IPS-18a (cell line): ENCODE measurements at regions not wholly inside any gene's neighbourhood (a gene's known extent, or its start where the extent isn't known, plus 50 kb on each side); places are given as distances from the start of the nearest gene placed in this dataset.

Experiments
- H3K27ac ChIP-seq: one replicate; pipeline ENCODE4 v1.5.1; 2013; ENCODE audit warnings: low read length
- H3K27me3 ChIP-seq: one replicate; pipeline ENCODE4 v1.6.1; 2013; ENCODE audit warnings: mild to moderate bottlenecking, low read length; ENCODE audit not compliant: control insufficient read depth, insufficient read depth
- H3K36me3 ChIP-seq: one replicate; pipeline ENCODE4 v1.6.1; 2013; ENCODE audit warnings: low read depth, low read length; ENCODE audit not compliant: control insufficient read depth
- H3K4me1 ChIP-seq: one replicate; pipeline ENCODE4 v1.6.1; 2013; ENCODE audit warnings: low read depth, low read length; ENCODE audit not compliant: control insufficient read depth
- H3K4me3 ChIP-seq: one replicate; pipeline ENCODE4 v1.5.1; 2013; ENCODE audit warnings: low read length
- H3K9ac ChIP-seq: one replicate; pipeline ENCODE4 v1.6.1; 2013; ENCODE audit warnings: mild to moderate bottlenecking, low read length, moderate library complexity
- H3K9me3 ChIP-seq: one replicate; pipeline ENCODE4 v1.6.1; 2013; ENCODE audit warnings: low read depth, low read length; ENCODE audit not compliant: control insufficient read depth

DNA sequence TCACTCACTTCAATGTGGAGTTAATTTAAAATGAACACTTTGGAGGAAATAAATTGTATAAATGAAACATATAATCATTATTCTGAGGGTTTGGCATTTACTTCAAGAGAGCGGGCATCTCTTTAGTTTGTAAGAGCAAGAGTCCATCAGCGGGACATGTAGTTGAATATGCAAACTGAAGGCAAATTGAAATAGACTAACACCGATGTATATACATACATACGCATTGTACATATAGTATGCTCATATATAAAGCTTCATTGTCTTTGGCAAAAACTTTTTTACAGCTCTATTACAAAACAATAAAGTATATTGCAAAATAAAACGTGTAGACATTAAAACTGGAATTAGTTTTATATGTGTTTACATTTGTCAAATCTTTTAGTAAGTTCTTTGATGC lies 328.9 kb downstream of the LTN1 start:
- Histone ChIP-seq H3K9me3 (no peaks in the 10 kb centered on the region), H3K4me1 (no peaks in the 10 kb centered on the region), H3K27ac (no peak overlapping the region), H3K36me3 (no peaks in the 10 kb centered on the region), H3K9ac (no peak overlapping the region), H3K4me3 (no peak overlapping the region), H3K27me3 (no peaks in the 10 kb centered on the region)

DNA sequence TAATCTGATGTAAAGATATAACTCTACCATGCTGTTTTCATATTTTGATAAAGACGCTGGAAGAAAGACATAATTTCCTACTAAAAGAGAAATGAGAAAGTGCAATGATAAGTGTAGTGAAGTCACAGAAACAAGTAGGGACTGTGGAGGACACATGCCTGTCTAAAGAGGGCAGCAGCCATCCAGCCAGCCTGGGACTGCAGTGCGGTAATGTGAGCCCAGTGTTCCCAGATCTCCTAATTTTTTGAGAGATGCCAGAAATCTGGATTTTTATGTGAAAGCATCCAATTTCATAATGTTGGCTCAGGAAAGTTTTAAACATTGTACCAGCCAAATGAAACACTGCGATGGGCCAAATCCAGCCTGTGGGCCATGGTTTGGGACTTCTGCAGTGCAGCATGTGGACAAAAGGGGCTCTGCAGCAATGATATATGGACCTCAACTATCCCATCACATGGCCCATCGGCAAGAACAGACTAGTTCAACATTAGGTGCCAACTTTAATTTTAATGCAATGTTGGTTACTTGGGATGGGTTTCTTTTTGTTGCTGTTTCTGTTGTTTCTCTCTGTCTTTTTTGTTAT lies 329.5 kb downstream of the LTN1 start:
- Histone ChIP-seq H3K27me3 (no peaks in the 10 kb centered on the region), H3K27ac (no peak overlapping the region), H3K9ac (no peak overlapping the region), H3K9me3 (no peaks in the 10 kb centered on the region), H3K4me1 (no peaks in the 10 kb centered on the region), H3K4me3 (no peak overlapping the region), H3K36me3 (no peaks in the 10 kb centered on the region)

DNA sequence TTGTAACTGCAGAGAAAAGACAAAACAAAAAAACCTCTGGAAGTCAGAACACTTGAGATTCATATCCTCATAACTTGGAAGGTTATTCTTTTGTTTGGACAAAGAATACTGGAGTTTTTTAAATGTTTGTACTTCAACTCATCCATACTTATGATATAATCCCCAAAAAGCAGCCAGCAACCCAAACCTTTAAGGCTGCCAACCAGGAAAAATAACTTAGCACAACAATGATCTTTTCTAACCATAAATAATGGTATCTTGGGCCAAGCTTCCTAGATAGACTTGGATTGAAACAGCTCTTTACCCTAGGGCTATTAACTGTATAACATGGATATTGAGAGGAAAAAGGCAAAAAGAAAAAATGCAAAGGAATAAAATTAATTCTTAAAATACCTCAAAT lies 335.1 kb downstream of the LTN1 start:
- no peak overlapping the region for H3K9ac ChIP-seq
- no peak overlapping the region for H3K4me3 ChIP-seq
- no peaks in the 10 kb centered on the region for H3K4me1 ChIP-seq
- no peaks in the 10 kb centered on the region for H3K27me3 ChIP-seq
- H3K36me3 ChIP-seq = no peaks in the 10 kb centered on the region
- no peak overlapping the region for H3K27ac ChIP-seq
- no peaks in the 10 kb centered on the region for H3K9me3 ChIP-seq

GRCh38 chr21:28655471-28655870 lies 337.2 kb downstream of the LTN1 start:
- Histone ChIP-seq H3K27me3 (no peaks in the 10 kb centered on the region), H3K36me3 (no peaks in the 10 kb centered on the region), H3K4me1 (no peaks in the 10 kb centered on the region), H3K27ac (no peak overlapping the region), H3K9me3 (no peaks in the 10 kb centered on the region), H3K4me3 (no peak overlapping the region), H3K9ac (no peak overlapping the region)

DNA sequence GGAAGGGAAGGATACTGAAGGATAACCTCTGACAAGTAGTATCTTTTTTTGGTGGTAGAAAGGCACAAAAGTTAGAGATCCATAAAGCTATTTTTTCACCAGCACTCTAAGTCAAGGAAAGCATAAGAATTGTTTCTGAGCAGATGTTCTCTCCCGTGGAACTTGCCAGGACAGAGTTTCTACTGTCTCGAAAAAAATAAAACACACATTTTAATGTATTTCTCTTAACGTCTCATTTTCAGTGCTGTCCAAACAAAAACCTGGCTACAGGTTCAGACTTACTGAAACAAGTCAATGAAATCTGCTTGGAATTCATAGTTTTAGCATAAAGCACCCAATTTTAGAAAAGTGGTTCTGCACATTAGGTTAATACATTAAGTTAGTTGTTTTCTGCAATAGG lies 338.3 kb downstream of the LTN1 start:
- Histone ChIP-seq H3K27me3 (no peaks in the 10 kb centered on the region), H3K36me3 (no peaks in the 10 kb centered on the region), H3K4me3 (no peak overlapping the region), H3K9ac (no peak overlapping the region), H3K9me3 (no peaks in the 10 kb centered on the region), H3K27ac (no peak overlapping the region), H3K4me1 (no peaks in the 10 kb centered on the region)

DNA sequence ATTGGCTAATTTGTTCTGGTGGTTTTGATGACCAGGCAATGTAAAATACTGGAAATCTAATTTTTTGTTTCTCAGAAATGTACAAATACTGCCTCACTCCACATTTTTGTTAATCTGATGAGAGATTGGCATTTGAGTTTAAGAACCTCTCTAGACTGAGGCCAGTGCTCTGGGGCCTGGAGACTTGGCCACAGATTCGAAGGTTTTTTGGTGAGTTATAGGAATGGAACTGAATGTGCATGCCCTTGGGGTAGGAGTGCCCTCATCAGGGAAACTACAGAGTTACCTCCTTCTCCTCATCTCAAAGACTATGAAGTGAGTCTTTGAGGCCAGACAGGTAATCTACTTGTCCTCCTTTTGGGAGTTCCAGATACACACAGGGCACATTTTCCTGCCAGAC lies 347.9 kb downstream of the LTN1 start:
- H3K27ac ChIP-seq = no peak overlapping the region
- no peaks in the 10 kb centered on the region for H3K4me1 ChIP-seq
- no peaks in the 10 kb centered on the region for H3K27me3 ChIP-seq
- no peak overlapping the region for H3K9ac ChIP-seq
- no peak overlapping the region for H3K4me3 ChIP-seq
- no peaks in the 10 kb centered on the region for H3K36me3 ChIP-seq
- H3K9me3 ChIP-seq = no peaks in the 10 kb centered on the region

DNA sequence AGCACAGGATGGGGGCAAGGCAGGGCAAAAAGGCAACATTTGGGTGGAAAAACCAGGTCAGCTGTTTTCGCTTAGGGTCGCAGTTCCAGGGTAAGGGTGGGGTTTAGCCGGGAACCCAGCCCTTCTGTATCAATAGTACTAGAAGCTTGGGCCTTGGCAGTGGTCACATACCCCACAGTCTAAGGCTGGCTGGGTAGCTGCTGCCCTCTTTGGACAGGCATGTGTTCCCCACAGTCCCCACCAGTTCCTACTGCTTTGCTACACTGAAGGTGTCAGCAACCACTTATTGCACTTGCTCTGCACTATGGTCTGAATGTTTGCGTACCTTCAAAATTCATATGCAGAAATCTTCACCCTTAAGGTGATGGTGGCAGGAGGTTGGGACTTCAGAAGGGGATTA lies 349.8 kb downstream of the LTN1 start:
- no peak overlapping the region for H3K4me3 ChIP-seq
- H3K9ac ChIP-seq = no peak overlapping the region
- no peaks in the 10 kb centered on the region for H3K36me3 ChIP-seq
- no peaks in the 10 kb centered on the region for H3K4me1 ChIP-seq
- no peaks in the 10 kb centered on the region for H3K27me3 ChIP-seq
- H3K9me3 ChIP-seq = no peaks in the 10 kb centered on the region
- no peak overlapping the region for H3K27ac ChIP-seq

GRCh38 chr21:28641731-28642130 lies 350.9 kb downstream of the LTN1 start:
- no peaks in the 10 kb centered on the region for H3K4me1 ChIP-seq
- no peak overlapping the region for H3K9ac ChIP-seq
- H3K27me3 ChIP-seq = no peaks in the 10 kb centered on the region
- H3K27ac ChIP-seq = no peak overlapping the region
- H3K36me3 ChIP-seq = no peaks in the 10 kb centered on the region
- no peaks in the 10 kb centered on the region for H3K9me3 ChIP-seq
- H3K4me3 ChIP-seq = no peak overlapping the region

DNA sequence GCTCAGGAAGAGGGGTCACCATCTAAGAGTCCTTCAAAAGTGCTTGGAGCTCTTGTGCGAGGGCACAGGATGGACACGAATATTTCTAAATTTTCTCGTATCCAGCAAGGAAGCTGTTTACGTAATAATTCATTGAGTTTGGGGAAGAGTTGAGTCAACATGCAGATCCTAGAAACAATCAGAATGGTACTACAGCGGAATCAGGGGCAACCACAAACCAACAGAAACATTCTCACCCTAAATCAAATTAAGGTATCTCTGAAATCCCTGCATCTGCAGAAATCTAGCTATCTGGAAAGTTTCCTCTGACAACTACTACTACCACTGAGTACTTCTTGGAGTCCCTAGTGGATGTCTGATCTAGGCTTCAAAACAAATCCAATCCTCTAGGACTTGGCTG lies 352.4 kb downstream of the LTN1 start:
- no peak overlapping the region for H3K9ac ChIP-seq
- no peak overlapping the region for H3K27ac ChIP-seq
- no peaks in the 10 kb centered on the region for H3K27me3 ChIP-seq
- H3K4me3 ChIP-seq = no peak overlapping the region
- H3K9me3 ChIP-seq = no peaks in the 10 kb centered on the region
- no peaks in the 10 kb centered on the region for H3K36me3 ChIP-seq
- H3K4me1 ChIP-seq = no peaks in the 10 kb centered on the region

DNA sequence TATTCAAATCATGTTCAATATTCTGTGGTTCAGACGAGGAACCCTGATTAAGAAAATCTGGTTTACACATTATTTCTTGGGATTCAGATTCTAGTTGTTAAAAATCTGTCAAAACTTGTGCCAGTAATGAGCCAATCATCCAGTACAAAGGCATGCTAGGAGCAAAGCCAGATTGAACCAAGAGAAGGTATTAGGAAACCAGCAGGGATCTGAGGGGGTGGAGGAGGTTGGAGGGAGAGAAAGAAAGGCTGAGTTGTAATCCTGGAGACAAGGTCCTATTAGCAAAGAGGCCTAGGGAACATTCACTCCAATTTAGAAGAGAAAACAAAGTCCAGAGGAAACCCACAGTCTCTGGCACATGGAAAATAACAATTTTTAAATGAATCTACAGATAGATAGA lies 352.9 kb downstream of the LTN1 start:
- no peaks in the 10 kb centered on the region for H3K27me3 ChIP-seq
- H3K4me1 ChIP-seq = no peaks in the 10 kb centered on the region
- no peak overlapping the region for H3K4me3 ChIP-seq
- no peak overlapping the region for H3K9ac ChIP-seq
- no peak overlapping the region for H3K27ac ChIP-seq
- no peaks in the 10 kb centered on the region for H3K9me3 ChIP-seq
- no peaks in the 10 kb centered on the region for H3K36me3 ChIP-seq

DNA sequence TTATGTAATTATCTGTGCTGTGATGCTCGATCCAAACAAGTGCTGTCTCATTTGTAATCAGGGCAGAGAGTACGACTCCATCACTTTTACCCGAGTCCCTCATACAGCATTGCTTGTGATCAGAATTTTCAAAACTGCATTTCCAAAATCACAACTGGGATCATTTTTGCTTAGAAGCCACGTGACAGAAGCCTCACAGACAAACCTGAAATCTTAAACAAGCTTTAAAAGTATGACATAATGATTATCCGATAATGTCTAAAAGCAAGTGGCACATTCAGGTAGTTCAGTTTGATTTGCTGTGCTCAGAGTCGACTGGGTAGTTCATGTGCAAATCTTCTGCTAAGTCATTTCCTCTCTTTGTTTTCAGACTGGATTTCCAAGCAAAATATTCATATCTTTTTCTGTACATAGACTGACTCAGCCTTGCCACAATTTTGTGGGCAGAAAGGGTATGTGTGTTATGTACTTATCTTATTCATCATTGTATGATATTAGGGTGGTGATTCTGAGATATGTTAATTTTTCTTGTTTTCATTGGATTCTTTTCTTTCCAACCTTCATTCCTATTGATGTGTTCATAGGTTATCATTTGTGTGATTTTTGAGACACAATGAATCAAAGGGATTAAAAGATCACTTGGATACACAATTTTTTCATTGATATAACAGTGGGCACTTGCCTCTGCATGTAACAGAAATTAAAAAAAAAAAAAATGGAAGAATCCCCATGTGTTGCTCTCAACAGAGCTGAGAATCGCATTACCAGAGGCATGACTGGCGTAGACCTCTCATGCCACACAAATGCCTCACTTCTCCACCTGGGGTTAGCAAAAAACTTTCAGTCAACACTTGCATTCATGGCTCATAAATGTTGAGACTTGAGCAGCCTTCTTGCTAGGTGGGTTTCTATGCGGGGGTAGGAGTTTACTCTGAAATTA lies 355.7 kb downstream of the LTN1 start:
- no peaks in the 10 kb centered on the region for H3K36me3 ChIP-seq
- H3K9ac ChIP-seq = no peak overlapping the region
- no peak overlapping the region for H3K4me3 ChIP-seq
- H3K27me3 ChIP-seq = no peaks in the 10 kb centered on the region
- no peak overlapping the region for H3K27ac ChIP-seq
- H3K4me1 ChIP-seq = no peaks in the 10 kb centered on the region
- no peaks in the 10 kb centered on the region for H3K9me3 ChIP-seq

GRCh38 chr21:28635541-28635940 lies 357.1 kb downstream of the LTN1 start:
- H3K4me3 ChIP-seq = no peak overlapping the region
- no peaks in the 10 kb centered on the region for H3K4me1 ChIP-seq
- no peaks in the 10 kb centered on the region for H3K36me3 ChIP-seq
- no peaks in the 10 kb centered on the region for H3K27me3 ChIP-seq
- H3K9ac ChIP-seq = no peak overlapping the region
- no peak overlapping the region for H3K27ac ChIP-seq
- no peaks in the 10 kb centered on the region for H3K9me3 ChIP-seq
